ENCODE measurements at regions not wholly inside any gene's neighbourhood (a gene's known extent, or its start where the extent isn't known, plus 50 kb on each side); places are given as distances from the start of the nearest gene placed in this dataset.

- TF ChIP-seq RFX5 (IDR thresholded peaks at IDR 0.05; ENCODE audit: low read depth, low read length) (no peak), BHLHE40 (IDR thresholded peaks at IDR 0.05; ENCODE audit: low read depth, low read length) (no peak)
- POLR2A ChIA-PET (ENCODE audit: unreplicated experiment) = no interaction called here
- H3K9me1 ChIP-seq (ENCODE audit: insufficient read depth, low read length) = no peaks in the 10 kb centered on the region
Measured at GRCh38 chr1:36721261-36721660, 238.5 kb upstream of the CSF3R start.

More at GRCh38 chr1:36721261-36721660, 238.5 kb upstream of the CSF3R start:
- no peak overlapping the region for H3K9ac ChIP-seq (ENCODE audit: low read depth, low read length)
- H3K36me3 ChIP-seq (ENCODE audit: control insufficient read depth, insufficient read depth, low read length) = no peaks in the 10 kb centered on the region
- no peaks in the 10 kb centered on the region for H3K27me3 ChIP-seq (ENCODE audit: control insufficient read depth, insufficient read depth, low read length)
- H3K4me3 ChIP-seq (ENCODE audit: insufficient read depth, low read depth, low read length) = no peak overlapping the region
- H3K9me3 ChIP-seq (ENCODE audit: control insufficient read depth, insufficient read depth, low read length) = no peaks in the 10 kb centered on the region
- H4K20me1 ChIP-seq (ENCODE audit: insufficient read depth, low read length) = no peaks in the 10 kb centered on the region
- H3K14ac ChIP-seq (replicated peaks; ENCODE audit: low read depth, low read length) = no peak overlapping the region
- H4K91ac ChIP-seq (ENCODE audit: insufficient read depth, low read depth, low read length) = no peak overlapping the region
- no peaks in the 10 kb centered on the region for H3K79me1 ChIP-seq (ENCODE audit: low read depth in 1 of 2, low read length in 2 of 2)
- no peak overlapping the region for H2BK15ac ChIP-seq (ENCODE audit: low read depth, low read length)
- no peak for ATAC-seq (ENCODE audit: low read depth)
- H2BK120ac ChIP-seq (ENCODE audit: low read depth, low read length) = no peak overlapping the region
- dilution Hi-C loops (cut with HindIII; ENCODE audit: low sequenced_read_pairs, unreplicated experiment) (no loop called here), in situ Hi-C loops (cut with MboI; ENCODE audit: low sequenced_read_pairs) (no loop called here), intact Hi-C loops (cut with micrococcal nuclease) (no loop called here)
- H3K4me1 ChIP-seq (ENCODE audit: control insufficient read depth, insufficient read depth, low read length) = no peaks in the 10 kb centered on the region
- no peak overlapping the region for H2BK5ac ChIP-seq (ENCODE audit: low read depth, low read length, poor library complexity, severe bottlenecking)
- H4K8ac ChIP-seq (ENCODE audit: low read depth in 2 of 2, low read length in 2 of 2) = no peak overlapping the region
- H3K18ac ChIP-seq (ENCODE audit: low read depth, low read length) = no peak overlapping the region
- no peak overlapping the region for H3K4me2 ChIP-seq (ENCODE audit: low read depth, low read length)
- BruUV-seq (replicated peaks) = no TSS peak
- no peak overlapping the region for H2AK9ac ChIP-seq (replicated peaks; ENCODE audit: low read depth, low read length, poor library complexity)
- H3K4ac ChIP-seq (ENCODE audit: low read depth, low read length) = no peak overlapping the region
- CTCF ChIA-PET = no interaction called here
- 40% methylated on average over 1 of the region's 6 CpGs; no CpG with 5 or more reads in 1 of the 2 experiments for WGBS, 2 experiments (ENCODE audit: extremely low coverage in 2 of 2, insufficient read length in 1 of 2)
- H3K56ac ChIP-seq (ENCODE audit: extremely low read depth, insufficient read depth, low read length) = no peak overlapping the region
- H2AFZ ChIP-seq (replicated peaks; ENCODE audit: low read length, poor library complexity) = no peak overlapping the region
- H3K23ac ChIP-seq (ENCODE audit: low read depth, low read length) = no peak overlapping the region
- no peak overlapping the region for H3K27ac ChIP-seq (ENCODE audit: insufficient read depth, low read length)
- no peak overlapping the region for H2BK20ac ChIP-seq (ENCODE audit: low read depth, low read length)
- no peak overlapping the region for H4K5ac ChIP-seq (ENCODE audit: low read depth, low read length)
- H2AK5ac ChIP-seq (ENCODE audit: low read depth, low read length) = no peak overlapping the region
- DNase-seq = no peak

Data from IMR-90 (cell line).